ENCODE measurements at regions not wholly inside any gene's neighbourhood (a gene's known extent, or its start where the extent isn't known, plus 50 kb on each side); places are given as distances from the start of the nearest gene placed in this dataset.
"Not testable (repeated sequence)": the region's sequence is repeated elsewhere in the genome, so short reads cannot be mapped to it uniquely, and the experiment has no call there.

DNA sequence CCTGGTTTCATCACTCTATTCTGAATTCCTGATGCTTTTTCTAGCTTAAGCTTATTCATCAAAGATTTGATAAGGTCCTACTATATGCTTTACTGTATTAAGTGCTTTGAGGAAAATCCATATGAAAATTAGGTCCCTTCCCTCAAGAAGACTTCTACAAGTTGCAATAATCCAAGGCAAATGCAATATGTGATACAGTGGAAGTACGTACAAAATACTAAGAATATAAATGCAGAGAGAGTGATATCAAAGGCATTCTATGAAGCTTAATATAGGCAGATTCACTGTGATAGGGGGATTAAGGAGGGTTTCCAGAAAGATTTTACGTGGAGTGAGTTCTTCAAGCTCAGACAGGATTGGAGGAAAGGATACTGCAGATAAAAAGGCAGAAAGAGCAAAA is 142.1 kb downstream of the C6orf118 start:
- DNase-seq = no peak

GRCh38 chr6:165163519-165163918 is 145.9 kb downstream of the C6orf118 start:
- DNase-seq = no peak

GRCh38 chr6:165159460-165159859 is 149.9 kb downstream of the C6orf118 start:
- peak; percentile 68 to 76 for DNase-seq

- DNase-seq = no peak
Observed at GRCh38 chr6:165146456-165146855, 162.9 kb downstream of the C6orf118 start.

GRCh38 chr6:165135889-165136288 is 173.5 kb downstream of the C6orf118 start:
- DNase-seq = no peak

DNA sequence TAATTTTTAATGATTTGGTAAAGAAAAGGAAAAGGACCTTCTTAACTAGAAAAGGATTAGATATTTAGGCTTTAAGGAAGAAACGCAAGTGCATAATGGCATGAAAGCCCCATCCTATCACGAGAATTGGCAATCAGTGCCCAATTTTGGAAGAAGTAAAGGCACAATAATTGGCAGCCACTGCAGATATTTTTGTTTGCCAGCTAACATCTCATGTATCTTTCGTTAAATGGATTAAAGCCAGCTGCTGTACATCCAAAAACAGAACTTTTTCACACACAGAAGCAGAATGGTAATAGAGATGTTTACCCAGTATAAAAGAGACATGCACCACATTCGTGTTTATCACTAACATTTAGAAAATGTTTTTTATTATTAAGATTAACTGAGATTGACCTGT is 180.3 kb downstream of the C6orf118 start:
- no peak for DNase-seq

DNA sequence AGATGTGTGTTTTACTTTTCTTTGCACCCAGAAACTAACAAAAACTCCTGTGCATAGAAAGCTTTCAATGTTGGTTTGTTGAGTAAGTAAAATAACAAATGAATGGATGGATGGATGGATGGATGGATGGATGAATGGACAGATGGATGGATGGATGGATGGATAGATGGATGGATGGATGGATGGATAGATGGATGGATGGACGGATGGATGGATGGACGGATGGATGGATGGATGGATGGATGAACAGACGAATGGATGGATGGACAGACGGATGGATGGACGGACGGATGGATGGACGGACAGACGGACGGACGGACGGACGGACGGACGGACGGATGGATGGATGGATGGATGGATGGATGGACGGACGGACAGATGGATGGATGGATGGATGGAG is 181.7 kb downstream of the C6orf118 start:
- not testable (repeated sequence) for DNase-seq

- not testable (repeated sequence) for DNase-seq
Observed at GRCh38 chr6:165124681-165125080, 184.7 kb downstream of the C6orf118 start.

DNA sequence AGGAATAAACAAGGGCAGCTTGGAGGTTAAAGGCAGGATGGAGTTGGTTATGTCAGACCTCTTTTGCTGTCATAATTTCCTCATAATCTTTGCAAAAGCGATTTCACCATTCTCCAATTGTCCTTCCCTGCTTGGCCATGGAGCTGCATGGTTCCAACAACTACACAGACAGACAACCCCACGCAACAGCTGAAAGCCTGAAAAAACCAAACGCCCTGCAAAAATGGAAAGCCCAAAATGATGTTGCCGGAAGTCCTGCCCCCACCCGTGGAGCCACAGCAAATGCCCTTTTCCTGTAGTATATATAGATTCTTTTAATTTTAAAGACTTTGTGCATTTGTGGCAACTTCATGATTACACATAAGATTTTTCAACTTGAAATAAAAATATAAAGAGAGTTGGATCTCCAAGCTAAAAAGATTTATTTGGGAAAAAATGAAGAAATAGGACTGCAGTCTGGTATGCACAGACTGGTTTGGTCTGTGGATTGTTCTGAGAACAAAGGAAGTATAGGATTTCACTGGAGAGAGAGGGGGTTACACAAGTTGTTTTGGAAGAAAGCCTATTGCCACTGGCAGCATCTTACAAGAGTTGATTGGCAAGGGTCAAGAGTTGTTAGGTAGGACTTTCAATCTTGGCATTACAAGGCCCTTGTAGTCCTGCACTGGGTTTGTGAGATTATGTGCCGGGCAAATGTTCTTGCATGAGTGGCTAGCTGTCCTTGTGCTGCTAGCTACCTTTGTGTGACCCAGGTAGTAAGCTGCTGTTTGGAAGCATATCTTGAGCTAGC is 190.0 kb downstream of the C6orf118 start:
- no peak for DNase-seq

GRCh38 chr6:165118736-165119135 is 190.7 kb downstream of the C6orf118 start:
- DNase-seq = no peak

DNA sequence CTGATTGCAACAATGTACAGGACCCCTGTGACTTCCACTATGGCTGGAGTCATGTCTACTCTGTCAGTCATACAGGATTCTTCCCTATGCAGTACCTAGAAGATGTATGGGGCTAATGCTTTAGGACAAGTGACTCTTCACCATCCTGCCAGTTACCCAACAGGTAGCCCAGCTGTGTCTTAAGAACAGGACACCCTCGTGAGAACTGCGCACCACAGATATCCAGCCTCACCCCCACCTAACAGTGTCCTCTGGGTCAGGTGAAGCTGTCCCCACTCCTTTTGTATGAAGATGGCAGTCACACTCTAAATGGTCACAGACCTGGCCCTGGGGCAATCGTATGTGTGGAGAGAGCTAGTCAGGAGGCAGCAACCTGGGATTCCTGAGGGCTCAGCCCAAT is 191.6 kb downstream of the C6orf118 start:
- no peak for DNase-seq

DNA sequence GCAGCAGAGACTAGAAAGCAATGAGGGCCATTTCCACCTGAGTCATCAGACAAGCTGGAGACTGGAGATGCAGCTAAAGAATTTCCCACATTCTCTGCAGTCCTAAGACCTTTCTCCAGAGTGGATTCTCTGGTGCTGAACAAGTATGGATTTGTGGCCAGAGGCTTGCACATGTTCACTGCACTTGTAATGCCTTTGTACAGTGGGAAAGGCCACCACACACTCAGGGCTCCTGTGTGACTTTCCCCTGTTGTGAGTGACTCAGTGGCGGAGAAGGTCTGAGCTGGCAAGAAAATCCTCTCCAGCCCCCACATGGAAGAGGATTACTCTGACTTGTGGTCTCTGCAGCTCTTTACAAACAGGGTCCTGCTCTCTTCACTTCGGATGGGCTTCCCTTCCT is 192.3 kb downstream of the C6orf118 start:
- no peak for DNase-seq

GRCh38 chr6:165110860-165111259 is 198.5 kb downstream of the C6orf118 start:
- DNase-seq = no peak

- DNase-seq = no peak
Observed at GRCh38 chr6:165109011-165109410, 200.4 kb downstream of the C6orf118 start.

- no peak for DNase-seq
Observed at GRCh38 chr6:165106261-165106660, 203.1 kb downstream of the C6orf118 start.

DNA sequence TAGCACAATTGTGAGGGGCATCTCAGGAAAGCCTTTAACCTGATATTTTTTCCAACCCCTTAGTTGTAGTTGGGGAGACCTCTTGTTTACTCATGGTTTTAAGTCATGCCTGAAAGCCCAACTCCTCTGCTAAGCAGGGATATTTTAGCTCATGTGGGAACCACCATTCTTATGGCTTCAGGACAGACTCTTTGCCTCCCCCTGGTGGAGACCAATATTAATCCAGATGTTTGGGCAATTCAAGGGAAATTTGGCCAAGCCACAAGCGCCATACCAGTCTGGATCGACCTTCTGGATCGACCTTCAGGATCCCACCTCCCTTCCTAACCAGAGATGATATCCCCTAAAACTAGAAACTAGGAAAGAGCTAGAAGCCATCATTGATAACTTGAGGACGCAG is 211.2 kb downstream of the C6orf118 start:
- DNase-seq = no peak

GRCh38 chr6:165096868-165097267 is 212.5 kb downstream of the C6orf118 start:
- DNase-seq = no peak

DNA sequence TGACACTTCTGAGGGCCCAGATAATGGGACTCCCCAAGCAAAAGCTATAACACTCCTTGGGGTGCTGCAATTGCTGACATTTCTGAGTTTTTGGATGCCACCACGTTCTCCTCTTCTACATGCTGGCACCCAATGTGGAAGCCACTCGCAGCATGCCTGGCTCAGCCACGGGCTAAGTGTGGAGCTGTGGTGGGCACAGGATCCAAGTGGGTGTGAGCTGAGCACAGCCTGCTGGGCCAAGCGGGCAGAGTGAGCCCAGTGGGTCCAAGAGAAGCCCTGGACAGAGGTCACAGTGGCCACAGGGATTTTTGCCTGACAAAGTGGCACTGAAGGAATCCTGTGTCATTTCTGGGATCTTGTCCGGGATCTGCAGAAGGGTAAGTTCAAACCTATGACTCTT is 213.2 kb downstream of the C6orf118 start:
- no peak for DNase-seq

DNA sequence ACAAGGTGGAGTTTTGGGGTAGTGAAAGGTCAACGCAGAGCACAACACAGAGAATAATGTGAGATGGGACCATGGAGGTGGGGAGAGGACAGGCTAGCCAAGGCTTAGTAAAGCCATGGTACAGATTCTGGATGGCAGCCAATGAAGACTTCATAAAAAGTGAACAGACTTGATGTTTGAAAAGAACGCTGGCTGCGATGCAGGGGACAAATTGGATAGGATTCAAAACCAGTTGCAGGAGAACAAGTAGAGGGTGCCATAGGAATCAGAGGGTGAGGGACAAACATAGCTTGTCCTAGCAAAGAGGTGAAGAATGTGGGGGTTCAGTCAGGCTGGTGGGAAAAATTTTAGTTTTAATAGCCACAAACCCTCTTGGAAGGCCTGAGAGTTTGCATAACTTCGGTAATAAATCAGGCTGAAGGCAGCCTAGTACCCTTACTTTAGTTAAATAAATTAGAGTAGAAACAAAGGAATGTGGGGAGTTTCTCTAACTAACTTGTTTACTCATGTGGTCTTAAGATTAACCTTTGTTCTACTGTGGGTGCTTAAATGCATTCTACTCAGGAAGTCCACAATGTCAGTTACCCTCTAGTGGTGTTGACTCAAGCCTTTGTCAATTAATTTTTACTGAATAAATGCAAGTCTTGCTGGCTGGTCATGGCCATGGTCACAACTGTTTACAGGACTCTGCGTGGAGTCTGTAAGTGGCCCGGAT is 216.4 kb downstream of the C6orf118 start:
- DNase-seq = no peak

GRCh38 chr6:165091121-165091785 is 218.2 kb downstream of the C6orf118 start:
- no peak for DNase-seq

- DNase-seq = no peak
Observed at GRCh38 chr6:165090242-165090641, 219.2 kb downstream of the C6orf118 start.

GRCh38 chr6:165086814-165087213 is 222.6 kb downstream of the C6orf118 start:
- no peak for DNase-seq

- DNase-seq = no peak
Observed at GRCh38 chr6:165082636-165083035, 226.8 kb downstream of the C6orf118 start.

All from cerebellar nuclear complex (tissue), 1 donor.